PC-9 (cell line): ENCODE measurements at regions not wholly inside any gene's neighbourhood (a gene's known extent, or its start where the extent isn't known, plus 50 kb on each side); places are given as distances from the start of the nearest gene placed in this dataset.

ENCODE experiments used
- BruUV-seq: library from RNA; stranded (reverse); fragments of 400-500 nt; replicated peaks from 2 replicates; lab custom pipeline; 2021; lab: Mats Ljungman, UMichigan
- CTCF ChIA-PET: fragments of 300-600 bp; sonication (Branson Sonifier 250); formaldehyde crosslinking; loops from one replicate; lab custom pipeline; 2022; ENCODE audit warnings: antibody characterized with exemption; lab: Charles Lee
- POLR2A ChIA-PET: fragments of 300-600 bp; sonication (Branson Sonifier 250); formaldehyde crosslinking; loops from one replicate; lab custom pipeline; 2022; ENCODE audit warnings: antibody characterized with exemption; ENCODE audit not compliant: unreplicated experiment; lab: Charles Lee
- DNase-seq, 2 experiments: peaks; one replicate each; pipeline versions ENCODE4 v3.0.0 to v3.0.0-alpha.2; 2015 to 2022; ENCODE audit warnings: mixed read lengths in 1 of 2
- H2AFZ ChIP-seq: fragments of 200-600 bp; sonication (generic); 2 replicates; pipeline ENCODE4 v1.8.1; 2017; ENCODE audit warnings: antibody characterized with exemption
- H3F3A ChIP-seq: fragments of 200-600 bp; sonication (generic); 2 replicates; pipeline ENCODE4 v1.8.1; 2017; ENCODE audit warnings: antibody characterized with exemption, mild to moderate bottlenecking, low read depth; ENCODE audit not compliant: insufficient read depth
- H3K27ac ChIP-seq: fragments of 200-600 bp; sonication (generic); 2 replicates; pipeline ENCODE4 v1.6.1; 2016; ENCODE audit warnings: mixed run types
- H3K27me3 ChIP-seq: fragments of 200-600 bp; sonication (generic); 2 replicates; pipeline ENCODE4 v1.6.1; 2016; ENCODE audit warnings: low read depth, mixed run types; ENCODE audit not compliant: insufficient read depth
- H3K36me3 ChIP-seq: fragments of 200-600 bp; sonication (generic); 2 replicates; pipeline ENCODE4 v1.6.1; 2016; ENCODE audit warnings: low read depth, mixed run types
- H3K4me1 ChIP-seq: fragments of 200-600 bp; sonication (generic); replicated peaks from 2 replicates; pipeline ENCODE4 v1.6.1; 2016; ENCODE audit warnings: mixed run types; ENCODE audit not compliant: insufficient read depth
- H3K4me2 ChIP-seq: fragments of 200-600 bp; sonication (generic); 2 replicates; pipeline ENCODE4 v1.6.1; 2017; ENCODE audit warnings: mixed run types
- H3K4me3 ChIP-seq: fragments of 200-600 bp; sonication (generic); 2 replicates; pipeline ENCODE4 v1.6.1; 2016; ENCODE audit warnings: mixed run types
- H3K79me2 ChIP-seq: fragments of 200-600 bp; sonication (generic); 2 replicates; pipeline ENCODE4 v1.6.1; 2017; ENCODE audit warnings: low read depth, mixed run types
- H3K9me2 ChIP-seq: fragments of 200-600 bp; sonication (generic); 2 replicates; pipeline ENCODE4 v1.8.1; 2017; ENCODE audit warnings: mild to moderate bottlenecking; ENCODE audit not compliant: insufficient read depth
- H3K9me3 ChIP-seq: fragments of 200-600 bp; sonication (generic); 2 replicates; pipeline ENCODE4 v1.8.1; 2016; ENCODE audit warnings: low read depth; ENCODE audit not compliant: insufficient read depth
- H4K20me1 ChIP-seq: fragments of 200-600 bp; sonication (generic); 2 replicates; pipeline ENCODE4 v1.8.1; 2017; ENCODE audit not compliant: insufficient read depth
- CTCF ChIP-seq: fragments of 200-600 bp; sonication (generic); conservative IDR thresholded peaks from 2 replicates; pipeline ENCODE4 v1.6.1; 2017; ENCODE audit warnings: mixed run types, antibody characterized with exemption, mild to moderate bottlenecking, moderate library complexity
- EZH2 ChIP-seq: fragments of 200-600 bp; sonication (generic); IDR thresholded peaks from 2 replicates; pipeline ENCODE4 v1.8.0; 2017; ENCODE audit warnings: antibody characterized with exemption, low read depth
- intact Hi-C: fragments of 100-400 bp; cut with micrococcal nuclease; formaldehyde crosslinking; loops from one replicate; pipeline ENCODE4 v1.10.0; 2022; ENCODE audit not compliant: unreplicated experiment

- intact Hi-C loops = loop anchor here (10.0 kb wide), 1 partner anchor 262 kb away; the partner anchor contains the start of genes FEN1 and TMEM258
- H3K4me1 ChIP-seq = peaks cover 28% of the 10 kb centered on the region
- H3K4me3 ChIP-seq = no peak overlapping the region
- no peaks in the 10 kb centered on the region for H3K9me3 ChIP-seq
- no TSS peak for BruUV-seq
- ChIA-PET CTCF (interaction anchor here (0.6 kb wide), 1 partner anchor 29 kb away, joined by 4 read pairs; no protein-coding TSS in a partner anchor), POLR2A (no interaction called here)
- no peak overlapping the region for H2AFZ ChIP-seq
- no peaks in the 10 kb centered on the region for H3K9me2 ChIP-seq
- peaks cover 8% of the 10 kb centered on the region for H3K79me2 ChIP-seq
- H3K36me3 ChIP-seq = no peaks in the 10 kb centered on the region
- H3K4me2 ChIP-seq = no peak overlapping the region
- H3K27ac ChIP-seq = no peak overlapping the region
- peaks cover 19% of the 10 kb centered on the region for H3F3A ChIP-seq
- H4K20me1 ChIP-seq = no peaks in the 10 kb centered on the region
- TF ChIP-seq EZH2 (no peak), CTCF (no peak)
- H3K27me3 ChIP-seq = no peaks in the 10 kb centered on the region
- no peak for DNase-seq
Observed at GRCh38 chr11:62057069-62057468, 66.7 kb upstream of the INCENP start.

GRCh38 chr11:62055970-62056369 is 67.8 kb upstream of the INCENP start:
- H3K27me3 ChIP-seq = no peaks in the 10 kb centered on the region
- BruUV-seq = no TSS peak
- no peak overlapping the region for H3K27ac ChIP-seq
- CTCF ChIA-PET = no interaction called here
- H2AFZ ChIP-seq = no peak overlapping the region
- TF ChIP-seq EZH2 (no peak), CTCF (no peak)
- no peaks in the 10 kb centered on the region for H3K9me3 ChIP-seq
- POLR2A ChIA-PET = no interaction called here
- intact Hi-C loops = loop anchor here (2.0 to 10.0 kb wide), 3 partner anchors 43 to 261 kb away; partner anchors contain the start of genes FEN1 and TMEM258
- no peaks in the 10 kb centered on the region for H4K20me1 ChIP-seq
- H3K79me2 ChIP-seq = peaks cover 8% of the 10 kb centered on the region
- DNase-seq = no peak
- peaks cover 25% of the 10 kb centered on the region for H3F3A ChIP-seq
- no peak overlapping the region for H3K4me2 ChIP-seq
- H3K4me1 ChIP-seq = peaks cover 39% of the 10 kb centered on the region
- no peak overlapping the region for H3K4me3 ChIP-seq
- no peaks in the 10 kb centered on the region for H3K36me3 ChIP-seq
- H3K9me2 ChIP-seq = no peaks in the 10 kb centered on the region

GRCh38 chr11:62054484-62055121 is 69.2 kb upstream of the INCENP start:
- H3K4me2 ChIP-seq = peak overlapping the region; percentile 64

More at GRCh38 chr11:62054484-62055121, 69.2 kb upstream of the INCENP start:
- BruUV-seq = no TSS peak
- H3K9me3 ChIP-seq = no peaks in the 10 kb centered on the region
- POLR2A ChIA-PET = interaction anchor here (0.6 to 1.0 kb wide), 2 partner anchors 10 to 91 kb away, joined by 3 to 4 read pairs; no protein-coding TSS in a partner anchor
- no peak overlapping the region for H2AFZ ChIP-seq
- peaks cover 53% of the 10 kb centered on the region for H3K4me1 ChIP-seq
- H3K79me2 ChIP-seq = peaks cover 8% of the 10 kb centered on the region
- peak overlapping the region; percentile 85 for H3K27ac ChIP-seq
- intact Hi-C loops = loop anchor here (1.0 to 10.0 kb wide), 9 partner anchors 28 to 260 kb away; partner anchors contain the start of genes FEN1, FTH1 and TMEM258
- H3K9me2 ChIP-seq = no peaks in the 10 kb centered on the region
- H4K20me1 ChIP-seq = no peaks in the 10 kb centered on the region
- TF ChIP-seq EZH2 = no peak
- peak; percentile 89 for TF ChIP-seq CTCF
- H3K36me3 ChIP-seq = no peaks in the 10 kb centered on the region
- peaks cover 39% of the 10 kb centered on the region for H3F3A ChIP-seq
- no peak overlapping the region; the same call in 1 of the 2 replicates for H3K4me3 ChIP-seq
- DNase-seq = peak; percentile 80 to 95
- H3K27me3 ChIP-seq = no peaks in the 10 kb centered on the region
- CTCF ChIA-PET = interaction anchor here (0.6 to 2.3 kb wide), 7 partner anchors 27 to 126 kb away, joined by 3 to 8 read pairs (median 4); no protein-coding TSS in a partner anchor
